ENCODE measurements at regions not wholly inside any gene's neighbourhood (a gene's known extent, or its start where the extent isn't known, plus 50 kb on each side); places are given as distances from the start of the nearest gene placed in this dataset.
"Not testable (repeated sequence)": the region's sequence is repeated elsewhere in the genome, so short reads cannot be mapped to it uniquely, and the experiment has no call there.

DNA sequence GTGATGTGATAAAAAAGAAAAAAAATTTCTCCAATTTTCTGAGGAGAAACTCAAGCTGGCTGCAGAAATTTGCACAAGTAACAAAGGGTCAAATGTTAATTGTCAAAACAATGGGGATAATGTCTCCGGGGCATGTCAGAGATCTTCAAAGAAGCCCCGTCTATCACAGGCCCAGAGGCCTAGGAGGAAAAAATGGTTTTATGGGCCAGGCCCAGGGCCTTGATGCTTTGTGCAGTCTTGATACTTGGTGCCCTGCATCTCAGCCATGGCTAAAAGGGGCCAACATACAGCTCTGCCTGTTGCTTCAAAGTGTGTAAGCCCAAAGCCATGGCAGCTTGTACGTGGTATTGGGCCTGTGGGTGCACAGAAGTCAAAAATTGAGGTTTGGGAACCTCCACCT is 961.0 kb downstream of the FAM133A start:
- no peak for DNase-seq

DNA sequence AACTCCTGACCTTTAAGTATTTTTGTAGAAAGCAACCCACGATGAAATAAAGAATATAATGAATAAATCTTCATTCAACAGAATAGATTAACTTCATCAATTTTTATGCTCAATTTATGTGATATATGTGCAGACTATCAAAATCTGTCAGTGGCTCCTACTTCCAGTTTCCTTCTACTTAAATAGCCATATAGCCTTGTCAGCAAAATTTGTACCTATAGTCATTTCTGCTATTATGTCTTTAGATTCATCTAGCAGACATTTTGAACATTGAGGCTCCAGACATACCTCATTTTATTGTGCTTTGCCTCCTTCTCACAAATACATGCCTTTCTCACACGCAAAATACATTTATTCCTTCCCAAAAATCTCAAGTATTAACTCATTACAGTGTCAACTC is 971.7 kb downstream of the FAM133A start:
- DNase-seq, result no peak

DNA sequence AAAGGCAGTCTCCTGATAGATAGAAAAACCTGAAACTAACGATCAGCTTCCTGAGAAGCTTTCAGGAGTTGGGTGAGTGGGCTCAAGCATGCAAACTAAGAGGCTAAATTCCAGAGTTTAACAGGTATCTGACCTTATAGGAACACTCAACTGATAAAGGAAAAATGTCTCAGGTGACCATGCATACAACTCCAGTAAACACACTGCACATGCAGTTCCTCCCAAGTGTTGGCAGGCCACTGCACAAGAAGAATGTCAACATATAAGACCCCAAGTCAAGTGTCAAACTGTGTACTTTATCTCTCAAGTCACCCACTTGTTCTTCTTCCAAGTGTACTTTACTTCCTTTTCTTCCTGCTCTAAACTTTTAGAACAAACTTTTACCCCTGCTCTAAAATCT is 981.2 kb downstream of the FAM133A start:
- DNase-seq, result no peak

DNA sequence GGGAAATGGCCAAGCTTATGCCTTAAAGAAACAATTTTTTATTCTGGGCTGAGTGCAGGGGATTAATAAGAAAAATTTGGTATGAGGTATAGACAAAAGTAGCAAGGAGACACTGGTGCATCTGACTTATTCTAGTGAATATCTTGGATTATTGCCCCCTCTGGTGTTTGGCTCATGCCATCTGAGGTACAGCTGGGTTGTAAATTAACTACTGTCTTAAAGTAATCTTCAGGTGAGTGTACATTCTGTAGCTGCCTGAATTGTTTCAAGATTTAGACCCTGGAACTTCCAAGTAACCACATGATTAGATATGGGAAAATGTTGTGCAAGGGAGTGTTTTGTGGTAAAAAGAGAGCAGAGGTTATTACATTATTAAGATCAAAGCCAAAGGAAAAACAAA is 988.7 kb downstream of the FAM133A start:
- DNase-seq, result no peak

DNA sequence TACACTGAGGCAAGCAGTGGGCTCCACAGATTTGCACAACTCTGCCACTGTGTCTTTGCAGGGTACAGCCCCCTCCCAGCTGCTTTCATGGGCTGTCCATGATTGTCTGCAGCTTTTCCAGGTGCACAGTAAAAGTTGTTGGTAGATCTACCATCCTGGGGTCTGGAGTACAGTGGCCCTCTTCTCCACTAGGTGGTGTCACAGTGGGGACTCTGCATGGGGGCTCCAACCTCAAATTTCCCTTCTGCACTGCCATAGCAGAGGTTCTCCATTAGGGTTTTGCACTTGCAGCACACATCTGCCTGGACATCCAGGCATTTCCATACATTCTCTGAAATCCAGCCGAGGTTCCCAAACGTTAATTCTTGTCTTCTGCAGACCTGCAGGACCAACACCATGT is 1002.3 kb downstream of the FAM133A start:
- no peak for DNase-seq

DNA sequence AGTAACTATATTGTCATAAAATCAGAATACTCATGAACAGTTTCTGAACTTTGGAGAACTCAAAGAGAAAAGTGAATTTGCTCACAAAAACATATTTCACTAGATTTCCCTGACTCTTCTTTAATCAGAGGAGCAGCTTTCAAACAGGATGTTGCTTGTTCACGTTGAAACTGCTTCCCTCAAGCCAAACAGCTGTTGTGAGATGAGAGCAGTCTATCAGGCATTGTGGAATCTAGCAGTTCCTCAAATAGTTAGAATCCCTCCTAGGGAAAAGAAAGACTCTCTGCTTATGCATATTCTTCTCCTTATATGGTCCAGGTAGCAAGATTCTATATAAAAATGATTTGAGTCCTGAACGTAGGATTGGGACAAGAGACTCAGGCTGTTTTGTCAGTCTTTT is 1012.1 kb downstream of the FAM133A start:
- DNase-seq, result no peak

DNA sequence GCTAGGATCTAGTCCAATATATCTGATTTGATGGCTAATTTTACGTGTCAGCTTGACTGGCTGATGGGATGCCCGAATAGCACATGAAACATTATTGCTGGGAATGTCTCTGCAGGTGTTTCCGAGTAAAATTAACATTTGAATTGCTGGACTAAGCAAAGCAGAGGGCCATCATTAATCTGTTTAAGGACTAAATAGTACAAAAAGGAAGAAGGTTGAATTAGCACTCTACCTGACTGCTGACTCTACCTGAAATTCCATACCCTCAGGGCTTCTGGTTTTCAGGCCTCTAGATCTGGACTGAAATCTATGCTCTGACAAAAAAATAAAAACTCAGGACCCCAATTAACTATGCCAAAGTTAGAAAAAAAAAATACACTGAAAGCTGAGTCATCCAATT is 1021.9 kb downstream of the FAM133A start:
- no peak for DNase-seq

DNA sequence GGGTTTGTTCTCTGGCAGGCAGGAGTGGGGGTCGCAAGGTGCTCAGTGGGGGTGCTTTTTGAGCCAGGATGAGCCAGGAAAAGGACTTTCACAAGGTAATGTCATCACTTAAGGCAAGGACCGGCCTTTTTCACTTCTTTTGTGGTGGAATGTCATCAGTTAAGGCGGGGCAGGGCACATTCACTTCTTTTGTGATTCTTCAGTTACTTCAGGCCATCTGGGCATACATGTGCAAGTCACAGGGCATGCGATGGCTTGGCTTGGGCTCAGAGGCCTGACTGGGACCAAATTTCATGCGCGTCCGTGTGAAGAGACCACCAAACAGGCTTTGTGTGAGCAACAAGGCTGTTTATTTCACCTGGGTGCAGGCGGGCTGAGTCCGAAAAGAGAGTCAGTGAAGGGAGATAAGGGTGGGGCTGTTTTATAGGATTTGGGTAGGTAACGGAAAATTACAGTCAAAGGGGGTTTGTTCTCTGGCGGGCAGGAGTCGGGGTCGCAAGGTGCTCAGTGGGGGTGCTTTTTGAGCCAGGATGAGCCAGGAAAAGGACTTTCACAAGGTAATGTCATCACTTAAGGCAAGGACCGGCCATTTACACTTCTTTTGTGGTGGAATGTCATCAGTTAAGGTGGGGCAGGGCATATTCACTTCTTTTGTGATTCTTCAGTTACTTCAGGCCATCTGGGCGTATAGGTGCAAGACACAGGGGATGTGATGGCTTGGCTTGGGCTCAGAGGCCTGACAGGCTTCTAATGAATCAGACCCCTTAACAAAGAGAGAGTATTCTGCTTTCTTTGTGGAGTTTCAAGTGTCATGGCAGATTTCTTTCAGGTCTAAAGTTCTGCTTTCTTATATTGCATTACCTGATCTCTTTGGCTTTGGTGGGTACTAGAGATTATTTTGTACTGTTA is 1030.6 kb downstream of the FAM133A start:
- DNase-seq, result not testable (repeated sequence)

DNA sequence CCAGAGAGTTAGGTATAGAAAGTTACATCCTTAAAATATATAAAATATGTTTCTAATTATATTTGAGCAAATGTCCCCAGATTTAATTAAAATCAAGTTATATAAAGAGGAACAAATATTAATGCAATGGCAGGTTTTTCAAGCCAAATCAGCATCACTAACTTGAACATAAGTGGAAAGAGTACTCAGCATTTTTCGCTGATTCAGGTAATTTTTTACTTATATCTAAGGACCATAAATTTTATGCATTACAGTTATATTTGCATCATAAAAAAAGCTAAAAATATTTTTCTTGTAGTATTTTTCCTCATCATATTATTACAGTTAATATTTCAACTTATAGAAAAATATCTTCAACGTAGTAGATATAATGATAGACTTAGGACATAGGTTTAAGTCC is 1047.4 kb downstream of the FAM133A start:
- no peak for DNase-seq

DNA sequence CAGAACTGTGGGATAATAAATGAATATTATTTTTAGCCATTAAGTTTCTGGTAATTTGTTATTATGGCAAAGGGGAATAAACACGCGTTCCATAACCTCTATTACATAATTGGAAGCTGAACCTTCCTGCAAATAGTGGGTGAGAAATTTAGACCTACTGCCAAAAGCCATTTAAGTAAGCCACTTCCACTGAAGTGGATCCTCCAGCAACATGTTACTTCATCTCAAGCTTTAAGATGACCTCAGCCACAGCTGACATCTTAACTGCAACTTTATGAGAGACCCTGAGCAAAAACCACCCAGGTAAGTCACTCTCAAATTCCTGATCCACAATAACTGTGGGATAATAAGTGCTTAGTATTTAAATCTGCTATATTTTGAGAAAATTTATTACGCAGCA is 1048.6 kb downstream of the FAM133A start:
- no peak for DNase-seq

GRCh38 chrX:94742772-94743171 is 1068.8 kb downstream of the FAM133A start:
- no peak for DNase-seq

- no peak for DNase-seq
Measured at GRCh38 chrX:94743478-94743877, 1069.5 kb downstream of the FAM133A start.

DNA sequence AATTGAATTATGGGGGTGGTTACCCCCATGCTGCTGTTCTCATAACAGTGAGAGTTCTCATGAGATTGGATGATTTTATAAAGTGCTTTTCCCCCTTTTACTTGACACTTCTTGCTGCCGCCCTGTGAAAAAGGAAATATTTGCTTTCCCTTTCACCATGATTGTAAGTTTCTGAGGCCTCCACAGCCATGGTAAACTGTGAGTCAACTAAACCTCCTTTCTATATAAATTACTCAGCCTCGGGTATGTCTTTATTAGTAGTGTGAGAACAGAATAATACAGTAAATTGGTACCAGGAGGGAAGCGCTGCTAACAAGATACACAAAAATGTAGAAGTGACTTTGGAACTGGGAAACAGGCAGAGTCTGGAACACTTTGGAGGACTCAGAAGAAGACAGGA is 1070.8 kb downstream of the FAM133A start:
- DNase-seq, result no peak

- no peak for DNase-seq
Measured at GRCh38 chrX:94751611-94752010, 1077.6 kb downstream of the FAM133A start.

DNA sequence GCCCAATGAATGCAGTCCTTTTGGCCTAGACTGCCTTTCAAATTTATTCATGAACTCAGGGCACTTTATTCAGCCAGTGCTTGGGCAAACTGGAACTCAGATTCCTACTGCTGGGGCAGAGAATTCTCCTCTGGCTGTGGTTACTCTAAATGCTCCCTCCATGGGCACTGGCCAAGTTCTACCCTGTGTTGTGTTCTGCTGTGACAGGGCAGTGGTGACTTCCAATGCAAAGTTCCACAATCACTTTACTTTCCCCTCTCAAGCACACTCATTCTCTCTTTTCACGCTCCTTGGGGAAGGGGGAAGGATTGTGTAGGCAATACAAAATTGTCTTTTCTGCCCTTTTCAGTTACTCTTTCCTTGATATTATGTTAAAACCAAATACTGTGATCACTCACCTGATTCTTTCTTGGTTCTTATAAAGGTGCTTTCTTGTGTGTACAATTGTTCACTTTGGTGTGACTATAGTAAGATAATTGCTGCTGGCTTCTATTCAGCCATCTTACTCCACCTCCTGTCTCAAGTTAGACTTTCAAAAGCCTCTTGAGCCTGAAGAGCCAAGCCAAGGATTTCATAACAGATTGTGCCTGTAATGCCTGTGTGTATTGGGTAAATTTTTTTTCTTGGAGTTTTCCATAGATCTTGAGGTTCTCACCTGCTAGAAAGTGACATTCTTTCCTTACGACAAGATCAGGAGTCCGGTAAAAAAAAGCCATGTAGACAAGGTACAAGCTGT is 1078.6 kb downstream of the FAM133A start:
- no peak for DNase-seq

DNA sequence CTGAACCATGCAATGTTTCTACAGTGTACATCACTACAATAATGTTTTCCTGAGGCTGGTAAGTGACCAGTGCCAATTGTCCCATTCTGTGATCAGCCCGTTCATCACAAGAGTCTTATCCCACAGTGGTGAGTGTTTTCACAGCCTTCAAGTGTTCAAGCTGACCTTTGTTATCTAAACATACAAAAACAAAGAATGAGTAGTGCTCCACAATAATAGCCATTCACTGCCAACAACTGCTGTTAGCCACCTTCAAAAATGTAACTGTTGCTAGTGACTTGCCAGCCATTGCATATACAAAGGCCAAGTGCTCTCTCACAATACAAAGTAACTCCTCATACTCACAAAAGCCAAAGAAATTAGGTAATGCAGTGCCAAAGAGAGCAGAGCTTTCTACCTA is 1084.1 kb downstream of the FAM133A start:
- no peak for DNase-seq

DNA sequence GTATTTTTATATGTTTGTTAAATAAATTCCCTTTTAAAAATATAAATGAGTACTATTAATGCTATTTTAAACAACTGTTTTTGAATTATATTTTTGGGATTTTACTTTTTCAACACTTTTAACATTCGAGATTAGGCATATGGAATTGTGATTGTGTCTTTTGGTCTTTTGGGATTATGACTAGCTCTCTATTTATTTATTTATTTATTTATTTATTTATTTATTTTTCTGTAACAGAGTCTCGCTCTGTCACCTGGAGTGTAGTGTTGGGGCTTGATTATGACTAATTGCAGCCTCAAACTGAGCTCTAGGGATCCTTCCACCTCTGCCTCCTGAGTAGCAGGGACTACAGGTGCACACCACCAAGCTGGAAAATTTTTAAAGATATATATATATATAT is 1101.6 kb downstream of the FAM133A start:
- DNase-seq, result no peak

DNA sequence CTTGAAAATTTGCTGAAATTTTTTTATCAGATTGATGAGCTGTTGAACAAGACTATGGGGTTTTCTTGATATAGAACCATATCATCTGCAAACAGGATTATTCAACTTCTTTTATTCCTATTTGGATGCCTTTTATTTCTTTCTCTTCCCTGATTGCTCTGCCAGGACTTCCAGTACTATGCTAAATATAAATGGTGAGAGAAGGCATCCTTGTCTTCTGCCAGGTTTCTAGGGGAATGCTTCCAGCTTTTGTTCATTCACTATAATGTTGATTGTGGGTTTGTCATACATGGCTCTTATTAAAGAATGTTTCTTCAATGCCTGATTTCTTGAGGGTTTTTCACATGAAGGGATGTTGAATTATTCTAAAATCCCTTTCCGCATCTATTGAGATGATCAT is 1139.5 kb downstream of the FAM133A start:
- DNase-seq, result no peak

DNA sequence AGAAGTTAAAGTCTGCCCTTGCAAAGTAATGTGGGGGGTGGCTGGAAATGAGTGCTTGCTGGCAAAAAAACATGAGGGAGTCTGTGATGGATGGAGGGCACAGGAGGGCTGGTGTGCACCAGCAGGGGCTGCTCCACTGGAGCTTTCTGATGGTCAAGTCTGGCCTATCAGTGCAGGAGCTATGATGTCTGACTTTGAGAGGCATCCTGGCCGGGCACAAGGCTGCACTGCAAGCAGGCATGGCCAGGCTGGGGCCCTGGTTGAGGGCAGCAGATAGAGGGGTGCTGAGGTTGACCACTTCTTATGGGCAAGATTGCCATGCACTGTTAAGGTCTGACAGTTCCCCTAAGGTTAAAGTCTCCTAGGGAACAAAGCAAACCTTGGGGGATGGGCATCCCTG is 1140.2 kb downstream of the FAM133A start:
- DNase-seq, result no peak

DNA sequence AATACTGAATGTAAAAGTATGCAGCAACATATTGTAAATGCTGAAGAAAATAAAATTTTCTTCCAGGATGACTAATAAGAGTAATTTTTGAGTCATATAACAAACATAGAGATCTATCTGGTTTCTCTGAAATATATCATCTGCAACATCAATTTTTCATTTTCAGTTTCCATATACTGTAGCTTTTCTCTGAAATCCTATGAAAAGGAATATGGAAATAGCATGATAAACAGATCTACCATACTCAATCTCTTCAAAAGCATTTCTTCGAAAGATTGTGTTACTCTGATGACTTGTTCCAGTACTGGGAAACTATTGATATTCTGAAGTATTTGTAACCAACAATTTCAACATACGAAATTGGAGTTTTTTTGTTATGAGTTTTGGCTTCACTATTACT is 1156.7 kb downstream of the FAM133A start:
- DNase-seq, result no peak

DNA sequence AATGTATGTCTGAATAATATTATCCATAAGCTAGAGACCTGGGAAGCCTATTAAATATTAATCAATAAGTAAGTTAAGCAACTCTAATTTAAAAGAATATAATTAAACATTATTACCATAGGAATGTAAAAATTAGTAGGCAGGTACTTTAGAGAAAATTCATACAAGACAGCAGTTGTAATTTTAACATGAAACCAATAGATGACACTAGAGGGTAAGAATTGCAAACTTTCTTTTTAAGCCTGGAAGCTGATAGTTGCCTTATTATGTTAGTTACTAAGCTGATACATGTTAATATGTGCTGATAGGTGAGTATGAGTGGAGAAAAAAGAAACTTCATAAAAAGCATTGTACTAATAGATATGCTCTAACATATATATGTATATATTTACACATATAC is 1157.4 kb downstream of the FAM133A start:
- no peak for DNase-seq

DNA sequence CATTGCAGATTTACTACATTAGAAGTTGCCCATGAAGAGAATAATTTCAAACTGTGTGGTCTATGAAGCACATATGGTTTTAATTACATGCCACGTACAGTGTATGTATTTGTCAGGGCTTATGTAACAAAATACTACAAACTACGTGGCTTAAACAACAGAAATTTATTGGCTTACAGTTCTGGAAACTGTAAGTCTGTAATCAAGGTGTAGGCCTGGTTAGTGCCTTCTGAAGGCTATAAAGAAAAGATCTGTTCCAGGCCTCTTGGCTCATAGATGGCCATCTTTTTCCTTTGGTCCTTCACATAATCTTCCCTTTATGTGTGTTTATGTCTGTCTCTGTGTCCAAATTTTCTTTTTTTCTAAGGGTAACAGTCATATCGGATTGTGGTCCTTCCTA is 1160.2 kb downstream of the FAM133A start:
- no peak for DNase-seq

- DNase-seq, result no peak
Measured at GRCh38 chrX:94850811-94851210, 1176.8 kb downstream of the FAM133A start.

DNA sequence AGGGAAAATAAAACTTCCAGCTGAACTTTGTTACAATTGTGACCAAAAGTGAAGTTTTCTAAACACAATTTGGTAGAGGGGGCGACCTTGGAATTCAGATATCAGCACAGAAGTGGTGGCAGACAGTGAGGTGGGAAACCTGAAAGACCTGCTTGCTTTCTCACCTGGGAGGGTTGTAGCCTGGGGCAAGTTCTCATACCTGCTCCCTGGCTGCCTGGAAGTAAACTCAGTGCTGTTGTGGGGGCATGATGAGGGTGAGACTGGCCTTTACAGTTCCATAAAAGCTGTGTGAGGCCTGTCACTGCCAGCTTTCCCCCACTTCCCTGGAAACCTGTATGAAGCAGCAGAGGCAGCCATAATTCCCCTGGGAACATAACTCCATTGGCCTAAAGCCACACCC is 1180.2 kb downstream of the FAM133A start:
- no peak for DNase-seq
